Tibial artery (tissue), 4 donors: ENCODE measurements at regions not wholly inside any gene's neighbourhood (a gene's known extent, or its start where the extent isn't known, plus 50 kb on each side); places are given as distances from the start of the nearest gene placed in this dataset.

Experiments
- DNase-seq, 2 donors: peaks; one replicate each; pipeline ENCODE4 v3.0.0-alpha.2; 2019
- H3K27ac ChIP-seq, 2 donors: fragments of 200-600 bp; sonication (generic) in 1 of 2; 1 replicate in 1 of 2; 2 replicates in 1 of 2; pipeline ENCODE4 v1.5.1; 2018 to 2019; ENCODE audit warnings: mild to moderate bottlenecking in 1 of 2
- H3K27me3 ChIP-seq, 2 donors: fragments of 200-600 bp; sonication (generic) in 1 of 2; one replicate each; pipeline versions ENCODE4 v1.5.1 to v1.6.0; 2016 to 2019
- H3K36me3 ChIP-seq, 3 donors: fragments of 200-600 bp; sonication (generic) in 2 of 3; one replicate each; pipeline ENCODE4 v1.5.1; 2016 to 2019; ENCODE audit warnings: mild to moderate bottlenecking in 2 of 3
- H3K4me1 ChIP-seq, 4 donors: fragments of 200-600 bp; sonication (generic) in 2 of 4; 1 replicate in 3 of 4; 2 replicates in 1 of 4; pipeline ENCODE4 v1.5.1; 2016 to 2019
- H3K4me3 ChIP-seq, 2 donors: fragments of 200-600 bp; sonication (generic) in 1 of 2; 1 replicate in 1 of 2; 2 replicates in 1 of 2; pipeline ENCODE4 v1.5.1; 2018 to 2019; ENCODE audit warnings: mild to moderate bottlenecking in 2 of 2
- H3K9me3 ChIP-seq, 3 donors: fragments of 200-600 bp; sonication (generic) in 1 of 3; one replicate each; pipeline ENCODE4 v1.5.1; 2016 to 2019
- CTCF ChIP-seq, 2 experiments: fragments of 200-600 bp in 1 of 2; fragments of 450-650 bp in 1 of 2; IDR thresholded peaks; one replicate each; pipeline ENCODE4 v1.5.1; 2017 to 2019; ENCODE audit warnings: antibody characterized with exemption in 2 of 2, mild to moderate bottlenecking in 1 of 2, moderate library complexity in 1 of 2
- intact Hi-C: fragments of 100-400 bp; cut with DNase I; formaldehyde crosslinking; loops from one replicate; pipeline ENCODE4 v1.15.0; 2023; ENCODE audit warnings: low total_unique reads

- no peak for DNase-seq
- H3K27ac ChIP-seq = no peak overlapping the region
- H3K9me3 ChIP-seq = peaks cover 0 to 3% (median 0%) of the 10 kb centered on the region in 3 donors
These were observed 307.2 kb downstream of the SLC7A11 start for GRCh38 chr4:137934911-137935310.

GRCh38 chr4:137934046-137934445 lies 308.1 kb downstream of the SLC7A11 start:
- Histone ChIP-seq H3K9me3 (no peaks in the 10 kb centered on the region), H3K36me3 (no peaks in the 10 kb centered on the region), H3K27ac (no peak overlapping the region), H3K4me3 (no peak overlapping the region), H3K4me1 (no peaks in the 10 kb centered on the region), H3K27me3 (no peaks in the 10 kb centered on the region)
- DNase-seq = no peak
- TF ChIP-seq CTCF (IDR thresholded peaks at IDR 0.05) = no peak
- intact Hi-C loops = no loop called here

More at GRCh38 chr4:137934911-137935310, 307.2 kb downstream of the SLC7A11 start:
- H3K27me3 ChIP-seq = no peaks in the 10 kb centered on the region
- intact Hi-C loops = no loop called here
- no peaks in the 10 kb centered on the region for H3K4me1 ChIP-seq
- no peaks in the 10 kb centered on the region for H3K36me3 ChIP-seq
- TF ChIP-seq CTCF (IDR thresholded peaks at IDR 0.05) = no peak
- no peak overlapping the region for H3K4me3 ChIP-seq

- Histone ChIP-seq H3K27ac (no peak overlapping the region), H3K4me1 (no peaks in the 10 kb centered on the region), H3K36me3 (no peaks in the 10 kb centered on the region), H3K27me3 (no peaks in the 10 kb centered on the region), H3K9me3 (no peaks in the 10 kb centered on the region), H3K4me3 (no peak overlapping the region)
- no peak for TF ChIP-seq CTCF (IDR thresholded peaks at IDR 0.05)
- intact Hi-C loops = no loop called here
- no peak for DNase-seq
These were observed 314.2 kb downstream of the SLC7A11 start for GRCh38 chr4:137927972-137928371.

GRCh38 chr4:137923494-137923893 lies 318.7 kb downstream of the SLC7A11 start:
- Histone ChIP-seq H3K36me3 (no peaks in the 10 kb centered on the region), H3K4me1 (no peaks in the 10 kb centered on the region), H3K4me3 (no peak overlapping the region), H3K9me3 (no peaks in the 10 kb centered on the region), H3K27ac (no peak overlapping the region), H3K27me3 (no peaks in the 10 kb centered on the region)
- DNase-seq = no peak
- intact Hi-C loops = no loop called here
- no peak for TF ChIP-seq CTCF (IDR thresholded peaks at IDR 0.05)

GRCh38 chr4:137922721-137923120 lies 319.4 kb downstream of the SLC7A11 start:
- TF ChIP-seq CTCF (IDR thresholded peaks at IDR 0.05) = no peak
- no peaks in the 10 kb centered on the region for H3K9me3 ChIP-seq
- no peaks in the 10 kb centered on the region for H3K27me3 ChIP-seq
- DNase-seq = no peak
- intact Hi-C loops = no loop called here
- no peak overlapping the region for H3K27ac ChIP-seq
- H3K4me1 ChIP-seq = no peaks in the 10 kb centered on the region
- H3K36me3 ChIP-seq = no peaks in the 10 kb centered on the region
- H3K4me3 ChIP-seq = no peak overlapping the region
